Pons (tissue), 1 donor: ENCODE measurements at regions not wholly inside any gene's neighbourhood (a gene's known extent, or its start where the extent isn't known, plus 50 kb on each side); places are given as distances from the start of the nearest gene placed in this dataset.

Experiments
- DNase-seq: peaks from one replicate; pipeline ENCODE4 v3.0.0-alpha.2; 2016; ENCODE audit warnings: low spot score

GRCh38 chr6:143621876-143622605 is 55.7 kb upstream of the PHACTR2 start:
- no peak for DNase-seq

GRCh38 chr6:143621159-143621873 is 56.4 kb upstream of the PHACTR2 start:
- no peak for DNase-seq

GRCh38 chr6:143620447-143620846 is 57.3 kb upstream of the PHACTR2 start:
- no peak for DNase-seq

GRCh38 chr6:143619824-143620401 is 57.9 kb upstream of the PHACTR2 start:
- DNase-seq: no peak

GRCh38 chr6:143616741-143617140 is 61.0 kb upstream of the PHACTR2 start:
- no peak for DNase-seq

GRCh38 chr6:143615785-143616184 is 62.0 kb upstream of the PHACTR2 start:
- no peak for DNase-seq

GRCh38 chr6:143614235-143614634 is 63.5 kb upstream of the PHACTR2 start:
- DNase-seq: no peak

GRCh38 chr6:143613749-143614148 is 64.0 kb upstream of the PHACTR2 start:
- DNase-seq: no peak

- no peak for DNase-seq
Measured at GRCh38 chr6:143612186-143612585, 65.6 kb upstream of the PHACTR2 start.

- DNase-seq: no peak
Measured at GRCh38 chr6:143611580-143611979, 66.2 kb upstream of the PHACTR2 start.

- no peak for DNase-seq
Measured at GRCh38 chr6:143609972-143610371, 67.8 kb upstream of the PHACTR2 start.

- DNase-seq: no peak
Measured at GRCh38 chr6:143609501-143609900, 68.3 kb upstream of the PHACTR2 start.

- DNase-seq: no peak
Measured at GRCh38 chr6:143608906-143609305, 68.9 kb upstream of the PHACTR2 start.

- no peak for DNase-seq
Measured at GRCh38 chr6:143607974-143608373, 69.8 kb upstream of the PHACTR2 start.

GRCh38 chr6:143607168-143607567 is 70.6 kb upstream of the PHACTR2 start:
- no peak for DNase-seq

GRCh38 chr6:143605906-143606521 is 71.8 kb upstream of the PHACTR2 start:
- DNase-seq: no peak

GRCh38 chr6:143603455-143603854 is 74.3 kb upstream of the PHACTR2 start:
- no peak for DNase-seq

GRCh38 chr6:143601504-143601903 is 76.3 kb upstream of the PHACTR2 start:
- DNase-seq: no peak

- no peak for DNase-seq
Measured at GRCh38 chr6:143600821-143601220, 76.9 kb upstream of the PHACTR2 start.

- DNase-seq: no peak
Measured at GRCh38 chr6:143598466-143599080, 79.2 kb upstream of the PHACTR2 start.

- no peak for DNase-seq
Measured at GRCh38 chr6:143596866-143597265, 80.9 kb upstream of the PHACTR2 start.

- no peak for DNase-seq
Measured at GRCh38 chr6:143595251-143596036, 82.3 kb upstream of the PHACTR2 start.
